ENCODE measurements at regions not wholly inside any gene's neighbourhood (a gene's known extent, or its start where the extent isn't known, plus 50 kb on each side); places are given as distances from the start of the nearest gene placed in this dataset.

DNA sequence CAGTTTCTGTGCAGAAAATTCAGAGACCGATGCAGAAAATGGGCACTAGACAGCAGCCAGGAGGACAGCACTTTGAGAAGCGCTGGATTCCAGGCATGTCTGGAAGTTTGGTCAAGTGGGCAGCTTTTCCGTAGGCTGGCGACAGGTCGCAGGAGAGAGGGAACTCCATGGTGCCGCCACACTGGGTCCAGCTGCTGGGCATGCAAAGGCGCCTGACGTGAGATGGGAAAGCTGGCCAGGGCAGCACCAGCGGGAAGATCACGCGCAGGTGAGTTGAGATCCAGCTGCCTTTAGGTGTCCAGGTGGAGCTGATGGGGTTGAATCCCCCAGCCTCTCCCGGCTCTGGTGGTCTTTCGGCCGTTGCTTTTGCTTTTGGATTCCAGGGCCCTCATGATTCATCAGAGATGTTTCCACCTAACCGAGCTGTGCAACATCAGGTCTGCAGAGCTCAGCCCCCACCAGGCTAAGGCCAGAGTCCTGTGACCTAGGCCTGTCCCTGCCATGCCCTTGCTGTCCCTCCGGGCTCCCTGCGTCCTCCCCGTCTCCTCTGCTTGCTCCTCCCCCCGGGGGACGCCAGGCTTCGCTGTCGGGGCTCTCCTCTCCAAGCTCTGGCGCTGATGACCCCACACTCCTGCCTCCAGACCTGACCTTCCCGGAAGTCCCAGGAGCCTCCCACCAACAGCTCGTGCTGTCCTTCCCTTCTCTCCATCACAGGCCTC, 1001.7 kb downstream of the BRD1 start:
- TF ChIP-seq, protein P1, sequence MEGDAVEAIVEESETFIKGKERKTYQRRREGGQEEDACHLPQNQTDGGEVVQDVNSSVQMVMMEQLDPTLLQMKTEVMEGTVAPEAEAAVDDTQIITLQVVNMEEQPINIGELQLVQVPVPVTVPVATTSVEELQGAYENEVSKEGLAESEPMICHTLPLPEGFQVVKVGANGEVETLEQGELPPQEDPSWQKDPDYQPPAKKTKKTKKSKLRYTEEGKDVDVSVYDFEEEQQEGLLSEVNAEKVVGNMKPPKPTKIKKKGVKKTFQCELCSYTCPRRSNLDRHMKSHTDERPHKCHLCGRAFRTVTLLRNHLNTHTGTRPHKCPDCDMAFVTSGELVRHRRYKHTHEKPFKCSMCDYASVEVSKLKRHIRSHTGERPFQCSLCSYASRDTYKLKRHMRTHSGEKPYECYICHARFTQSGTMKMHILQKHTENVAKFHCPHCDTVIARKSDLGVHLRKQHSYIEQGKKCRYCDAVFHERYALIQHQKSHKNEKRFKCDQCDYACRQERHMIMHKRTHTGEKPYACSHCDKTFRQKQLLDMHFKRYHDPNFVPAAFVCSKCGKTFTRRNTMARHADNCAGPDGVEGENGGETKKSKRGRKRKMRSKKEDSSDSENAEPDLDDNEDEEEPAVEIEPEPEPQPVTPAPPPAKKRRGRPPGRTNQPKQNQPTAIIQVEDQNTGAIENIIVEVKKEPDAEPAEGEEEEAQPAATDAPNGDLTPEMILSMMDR (CRISPR knock-in tag; IDR thresholded peaks at IDR 0.05), result no peak
- TF ChIP-seq PCBP2 (optimal IDR thresholded peaks at IDR 0.05; ENCODE audit: low read depth, low read length, poor library complexity, severe bottlenecking), result no peak
- TF ChIP-seq NFIC (IDR thresholded peaks at IDR 0.05; ENCODE audit: low read length), result no peak
- TF ChIP-seq, protein P2, sequence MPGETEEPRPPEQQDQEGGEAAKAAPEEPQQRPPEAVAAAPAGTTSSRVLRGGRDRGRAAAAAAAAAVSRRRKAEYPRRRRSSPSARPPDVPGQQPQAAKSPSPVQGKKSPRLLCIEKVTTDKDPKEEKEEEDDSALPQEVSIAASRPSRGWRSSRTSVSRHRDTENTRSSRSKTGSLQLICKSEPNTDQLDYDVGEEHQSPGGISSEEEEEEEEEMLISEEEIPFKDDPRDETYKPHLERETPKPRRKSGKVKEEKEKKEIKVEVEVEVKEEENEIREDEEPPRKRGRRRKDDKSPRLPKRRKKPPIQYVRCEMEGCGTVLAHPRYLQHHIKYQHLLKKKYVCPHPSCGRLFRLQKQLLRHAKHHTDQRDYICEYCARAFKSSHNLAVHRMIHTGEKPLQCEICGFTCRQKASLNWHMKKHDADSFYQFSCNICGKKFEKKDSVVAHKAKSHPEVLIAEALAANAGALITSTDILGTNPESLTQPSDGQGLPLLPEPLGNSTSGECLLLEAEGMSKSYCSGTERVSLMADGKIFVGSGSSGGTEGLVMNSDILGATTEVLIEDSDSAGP (CRISPR knock-in tag; IDR thresholded peaks at IDR 0.05; ENCODE audit: borderline replicate concordance), result no peak
- TF ChIP-seq, protein P3, sequence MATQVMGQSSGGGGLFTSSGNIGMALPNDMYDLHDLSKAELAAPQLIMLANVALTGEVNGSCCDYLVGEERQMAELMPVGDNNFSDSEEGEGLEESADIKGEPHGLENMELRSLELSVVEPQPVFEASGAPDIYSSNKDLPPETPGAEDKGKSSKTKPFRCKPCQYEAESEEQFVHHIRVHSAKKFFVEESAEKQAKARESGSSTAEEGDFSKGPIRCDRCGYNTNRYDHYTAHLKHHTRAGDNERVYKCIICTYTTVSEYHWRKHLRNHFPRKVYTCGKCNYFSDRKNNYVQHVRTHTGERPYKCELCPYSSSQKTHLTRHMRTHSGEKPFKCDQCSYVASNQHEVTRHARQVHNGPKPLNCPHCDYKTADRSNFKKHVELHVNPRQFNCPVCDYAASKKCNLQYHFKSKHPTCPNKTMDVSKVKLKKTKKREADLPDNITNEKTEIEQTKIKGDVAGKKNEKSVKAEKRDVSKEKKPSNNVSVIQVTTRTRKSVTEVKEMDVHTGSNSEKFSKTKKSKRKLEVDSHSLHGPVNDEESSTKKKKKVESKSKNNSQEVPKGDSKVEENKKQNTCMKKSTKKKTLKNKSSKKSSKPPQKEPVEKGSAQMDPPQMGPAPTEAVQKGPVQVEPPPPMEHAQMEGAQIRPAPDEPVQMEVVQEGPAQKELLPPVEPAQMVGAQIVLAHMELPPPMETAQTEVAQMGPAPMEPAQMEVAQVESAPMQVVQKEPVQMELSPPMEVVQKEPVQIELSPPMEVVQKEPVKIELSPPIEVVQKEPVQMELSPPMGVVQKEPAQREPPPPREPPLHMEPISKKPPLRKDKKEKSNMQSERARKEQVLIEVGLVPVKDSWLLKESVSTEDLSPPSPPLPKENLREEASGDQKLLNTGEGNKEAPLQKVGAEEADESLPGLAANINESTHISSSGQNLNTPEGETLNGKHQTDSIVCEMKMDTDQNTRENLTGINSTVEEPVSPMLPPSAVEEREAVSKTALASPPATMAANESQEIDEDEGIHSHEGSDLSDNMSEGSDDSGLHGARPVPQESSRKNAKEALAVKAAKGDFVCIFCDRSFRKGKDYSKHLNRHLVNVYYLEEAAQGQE (IDR thresholded peaks at IDR 0.05; ENCODE audit: borderline replicate concordance in 1 of 2, low read depth in 1 of 2, low read length in 2 of 2), result no peak

Data from HepG2 (cell line).